IgD-negative memory B cell (primary cell): ENCODE measurements at regions not wholly inside any gene's neighbourhood (a gene's known extent, or its start where the extent isn't known, plus 50 kb on each side); places are given as distances from the start of the nearest gene placed in this dataset.

Experiments
- H3K27ac Mint-ChIP-seq, 3 donors: one replicate each; pipeline ENCODE4 v1.8.0; 2020 to 2022; ENCODE audit warnings: mild to moderate bottlenecking in 3 of 3, mixed read lengths in 3 of 3, moderate library complexity in 1 of 3
- H3K27me3 Mint-ChIP-seq: one replicate; pipeline ENCODE4 v1.8.0; 2021; ENCODE audit warnings: mixed read lengths
- H3K36me3 Mint-ChIP-seq: one replicate; pipeline ENCODE4 v1.8.0; 2020; ENCODE audit warnings: mild to moderate bottlenecking, mixed read lengths
- H3K4me1 Mint-ChIP-seq, 3 donors: one replicate each; pipeline ENCODE4 v1.8.0; 2020 to 2022; ENCODE audit warnings: mixed read lengths in 3 of 3, mild to moderate bottlenecking in 1 of 3
- H3K4me3 Mint-ChIP-seq, 4 donors: one replicate each; pipeline ENCODE4 v1.8.0; 2020 to 2022; ENCODE audit warnings: mild to moderate bottlenecking in 4 of 4, mixed read lengths in 4 of 4, moderate library complexity in 3 of 4
- H3K9me3 Mint-ChIP-seq, 3 donors: one replicate each; pipeline ENCODE4 v1.8.0; 2020 to 2021; ENCODE audit warnings: mixed read lengths in 3 of 3, mild to moderate bottlenecking in 1 of 3

- Mint-ChIP-seq H3K4me3 (no peak overlapping the region), H3K27ac (no peak overlapping the region), H3K4me1 (peaks cover 0 to 2% (median 0%) of the 10 kb centered on the region in 3 donors)
Measured at GRCh38 chr1:112805155-112805853, 90.2 kb upstream of the PPM1J start.

GRCh38 chr1:112803906-112804762 lies 89.0 kb upstream of the PPM1J start:
- H3K4me1 Mint-ChIP-seq = peaks cover 0 to 2% (median 0%) of the 10 kb centered on the region in 3 donors
- peaks cover 8% of the 10 kb centered on the region for H3K27me3 Mint-ChIP-seq
- peaks cover 0 to 1% (median 0%) of the 10 kb centered on the region in 3 donors for H3K9me3 Mint-ChIP-seq
- no peak overlapping the region for H3K4me3 Mint-ChIP-seq
- no peaks in the 10 kb centered on the region for H3K36me3 Mint-ChIP-seq
- peak overlapping the region in 2 of 3 donors; percentile 19 to 48 for H3K27ac Mint-ChIP-seq

More at GRCh38 chr1:112805155-112805853, 90.2 kb upstream of the PPM1J start:
- Mint-ChIP-seq H3K36me3 (no peaks in the 10 kb centered on the region), H3K9me3 (peaks cover 0 to 1% (median 0%) of the 10 kb centered on the region in 3 donors), H3K27me3 (peaks cover 8% of the 10 kb centered on the region)

GRCh38 chr1:112800289-112800688 lies 85.2 kb upstream of the PPM1J start:
- H3K36me3 Mint-ChIP-seq = no peaks in the 10 kb centered on the region
- H3K4me3 Mint-ChIP-seq = no peak overlapping the region
- no peak overlapping the region for H3K27ac Mint-ChIP-seq
- H3K27me3 Mint-ChIP-seq = peaks cover 10% of the 10 kb centered on the region
- H3K9me3 Mint-ChIP-seq = peaks cover 0 to 1% (median 0%) of the 10 kb centered on the region in 3 donors
- peaks cover 6 to 10% (median 8%) of the 10 kb centered on the region in 3 donors for H3K4me1 Mint-ChIP-seq

GRCh38 chr1:112798292-112798691 lies 83.2 kb upstream of the PPM1J start:
- Mint-ChIP-seq H3K27ac (no peak overlapping the region), H3K9me3 (peaks cover 0 to 1% (median 0%) of the 10 kb centered on the region in 3 donors), H3K4me3 (no peak overlapping the region), H3K4me1 (peaks cover 8 to 10% (median 10%) of the 10 kb centered on the region in 3 donors), H3K36me3 (no peaks in the 10 kb centered on the region), H3K27me3 (peaks cover 5% of the 10 kb centered on the region)

GRCh38 chr1:112797224-112797623 lies 82.1 kb upstream of the PPM1J start:
- no peaks in the 10 kb centered on the region for H3K9me3 Mint-ChIP-seq
- H3K4me1 Mint-ChIP-seq = peaks cover 8 to 10% (median 10%) of the 10 kb centered on the region in 3 donors
- H3K27me3 Mint-ChIP-seq = peaks cover 3% of the 10 kb centered on the region
- no peaks in the 10 kb centered on the region for H3K36me3 Mint-ChIP-seq
- H3K27ac Mint-ChIP-seq = no peak overlapping the region
- no peak overlapping the region for H3K4me3 Mint-ChIP-seq

- Mint-ChIP-seq H3K4me3 (peak overlapping the region in 1 of 4 donors; percentile 53), H3K36me3 (peaks cover 1% of the 10 kb centered on the region), H3K4me1 (peaks cover 8 to 10% (median 9%) of the 10 kb centered on the region in 3 donors), H3K9me3 (no peaks in the 10 kb centered on the region), H3K27ac (no peak overlapping the region), H3K27me3 (peaks cover 3% of the 10 kb centered on the region)
Measured at GRCh38 chr1:112794654-112795239, 79.6 kb upstream of the PPM1J start.

GRCh38 chr1:112793631-112794565 lies 78.8 kb upstream of the PPM1J start:
- Mint-ChIP-seq H3K9me3 (no peaks in the 10 kb centered on the region), H3K4me1 (peaks cover 8 to 10% (median 9%) of the 10 kb centered on the region in 3 donors), H3K4me3 (no peak overlapping the region), H3K27ac (no peak overlapping the region), H3K27me3 (peaks cover 9% of the 10 kb centered on the region), H3K36me3 (peaks cover 1% of the 10 kb centered on the region)

- Mint-ChIP-seq H3K4me3 (no peak overlapping the region), H3K4me1 (peaks cover 7 to 10% (median 8%) of the 10 kb centered on the region in 3 donors), H3K27me3 (peaks cover 9% of the 10 kb centered on the region), H3K27ac (no peak overlapping the region), H3K9me3 (no peaks in the 10 kb centered on the region), H3K36me3 (peaks cover 4% of the 10 kb centered on the region)
Measured at GRCh38 chr1:112791723-112792104, 76.6 kb upstream of the PPM1J start.

- H3K9me3 Mint-ChIP-seq = no peaks in the 10 kb centered on the region
- peaks cover 9% of the 10 kb centered on the region for H3K27me3 Mint-ChIP-seq
Measured at GRCh38 chr1:112790920-112791722, 76.0 kb upstream of the PPM1J start.

GRCh38 chr1:112788561-112788960 lies 73.4 kb upstream of the PPM1J start:
- Mint-ChIP-seq H3K27ac (no peak overlapping the region), H3K4me1 (peaks cover 0 to 4% (median 0%) of the 10 kb centered on the region in 3 donors), H3K27me3 (peaks cover 7% of the 10 kb centered on the region), H3K36me3 (peaks cover 4% of the 10 kb centered on the region), H3K9me3 (no peaks in the 10 kb centered on the region), H3K4me3 (no peak overlapping the region)

More at GRCh38 chr1:112790920-112791722, 76.0 kb upstream of the PPM1J start:
- Mint-ChIP-seq H3K4me3 (no peak overlapping the region), H3K27ac (no peak overlapping the region), H3K36me3 (peaks cover 4% of the 10 kb centered on the region), H3K4me1 (peaks cover 6 to 10% (median 7%) of the 10 kb centered on the region in 3 donors)

- Mint-ChIP-seq H3K27ac (no peak overlapping the region), H3K27me3 (peaks cover 7% of the 10 kb centered on the region), H3K4me1 (peaks cover 0 to 4% (median 0%) of the 10 kb centered on the region in 3 donors), H3K4me3 (no peak overlapping the region), H3K9me3 (no peaks in the 10 kb centered on the region), H3K36me3 (peaks cover 4% of the 10 kb centered on the region)
Measured at GRCh38 chr1:112788054-112788453, 72.9 kb upstream of the PPM1J start.

GRCh38 chr1:112783059-112783458 lies 67.9 kb upstream of the PPM1J start:
- Mint-ChIP-seq H3K4me1 (no peaks in the 10 kb centered on the region), H3K27ac (no peak overlapping the region), H3K27me3 (no peaks in the 10 kb centered on the region), H3K9me3 (no peaks in the 10 kb centered on the region), H3K4me3 (no peak overlapping the region), H3K36me3 (no peaks in the 10 kb centered on the region)

- no peaks in the 10 kb centered on the region for H3K4me1 Mint-ChIP-seq
- no peak overlapping the region for H3K4me3 Mint-ChIP-seq
- no peaks in the 10 kb centered on the region for H3K27me3 Mint-ChIP-seq
- no peaks in the 10 kb centered on the region for H3K9me3 Mint-ChIP-seq
- H3K27ac Mint-ChIP-seq = no peak overlapping the region
- no peaks in the 10 kb centered on the region for H3K36me3 Mint-ChIP-seq
Measured at GRCh38 chr1:112779665-112780526, 64.8 kb upstream of the PPM1J start.
